ENCODE measurements at regions not wholly inside any gene's neighbourhood (a gene's known extent, or its start where the extent isn't known, plus 50 kb on each side); places are given as distances from the start of the nearest gene placed in this dataset.

DNA sequence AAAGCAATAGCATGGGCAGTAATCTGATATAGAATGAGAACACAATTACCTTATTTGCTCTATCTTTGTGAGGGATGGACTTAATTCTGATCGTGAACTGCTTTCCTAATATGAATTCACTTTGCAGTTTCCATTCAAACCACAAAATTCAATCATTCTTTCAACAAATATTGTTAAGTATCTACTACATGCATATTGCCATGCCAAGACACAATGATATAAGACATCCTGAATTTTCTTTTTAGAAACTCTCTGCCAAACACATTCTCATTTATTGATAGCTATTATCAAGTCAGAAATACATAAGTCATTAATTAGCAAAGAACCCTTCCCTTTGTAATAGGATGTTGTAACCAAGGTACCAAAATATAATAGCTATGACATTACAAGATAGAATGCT is 121.6 kb upstream of the TARS1 start:
- DNase-seq (ENCODE audit: extremely low spot score in 2 of 2) = no peak
- Histone ChIP-seq H3K9me3 (no peaks in the 10 kb centered on the region), H3K4me3 (no peak overlapping the region), H3K4me1 (peaks cover 17% of the 10 kb centered on the region), H3K27ac (no peak overlapping the region), H3K36me3 (no peaks in the 10 kb centered on the region), H3K27me3 (no peaks in the 10 kb centered on the region)
- TF ChIP-seq POLR2A (IDR thresholded peaks at IDR 0.05) = no peak
- TF ChIP-seq, protein P1, sequence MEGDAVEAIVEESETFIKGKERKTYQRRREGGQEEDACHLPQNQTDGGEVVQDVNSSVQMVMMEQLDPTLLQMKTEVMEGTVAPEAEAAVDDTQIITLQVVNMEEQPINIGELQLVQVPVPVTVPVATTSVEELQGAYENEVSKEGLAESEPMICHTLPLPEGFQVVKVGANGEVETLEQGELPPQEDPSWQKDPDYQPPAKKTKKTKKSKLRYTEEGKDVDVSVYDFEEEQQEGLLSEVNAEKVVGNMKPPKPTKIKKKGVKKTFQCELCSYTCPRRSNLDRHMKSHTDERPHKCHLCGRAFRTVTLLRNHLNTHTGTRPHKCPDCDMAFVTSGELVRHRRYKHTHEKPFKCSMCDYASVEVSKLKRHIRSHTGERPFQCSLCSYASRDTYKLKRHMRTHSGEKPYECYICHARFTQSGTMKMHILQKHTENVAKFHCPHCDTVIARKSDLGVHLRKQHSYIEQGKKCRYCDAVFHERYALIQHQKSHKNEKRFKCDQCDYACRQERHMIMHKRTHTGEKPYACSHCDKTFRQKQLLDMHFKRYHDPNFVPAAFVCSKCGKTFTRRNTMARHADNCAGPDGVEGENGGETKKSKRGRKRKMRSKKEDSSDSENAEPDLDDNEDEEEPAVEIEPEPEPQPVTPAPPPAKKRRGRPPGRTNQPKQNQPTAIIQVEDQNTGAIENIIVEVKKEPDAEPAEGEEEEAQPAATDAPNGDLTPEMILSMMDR (IDR thresholded peaks at IDR 0.05) = no peak
- TF ChIP-seq POLR2AphosphoS5 (IDR thresholded peaks at IDR 0.05; ENCODE audit: insufficient read depth in 1 of 2, low read depth in 1 of 2) = no peak
- intact Hi-C loops (cut with DNase I) = no loop called here

DNA sequence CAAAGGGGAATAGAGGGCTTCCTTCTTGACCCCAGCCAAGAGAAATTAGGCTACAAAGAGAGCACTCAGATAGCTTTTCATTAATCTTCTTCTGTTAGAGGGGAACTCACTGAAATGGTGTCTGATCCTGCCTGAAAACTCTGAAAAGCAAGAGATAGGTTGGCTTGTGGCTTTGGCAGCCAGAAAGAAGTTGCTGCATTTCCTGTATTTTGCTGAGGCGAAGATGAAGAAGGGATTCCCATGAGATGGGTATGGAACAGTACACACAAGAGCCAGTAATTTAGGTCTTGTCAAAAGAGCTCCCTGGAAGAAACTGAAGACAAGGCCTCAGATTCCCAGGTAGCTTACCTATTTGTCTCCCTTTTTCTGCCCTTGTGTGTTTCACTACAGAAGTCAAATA is 120.9 kb upstream of the TARS1 start:
- Histone ChIP-seq H3K27ac (peak overlapping the region; percentile 3), H3K4me3 (no peak overlapping the region), H3K27me3 (no peaks in the 10 kb centered on the region), H3K4me1 (peaks cover 17% of the 10 kb centered on the region), H3K36me3 (no peaks in the 10 kb centered on the region), H3K9me3 (no peaks in the 10 kb centered on the region)
- intact Hi-C loops (cut with DNase I) = loop anchor here (5.0 kb wide), 1 partner anchor 42 kb away; no protein-coding TSS in a partner anchor
- TF ChIP-seq, protein P1 (IDR thresholded peaks at IDR 0.05) = no peak
- TF ChIP-seq POLR2AphosphoS5 (IDR thresholded peaks at IDR 0.05; ENCODE audit: insufficient read depth in 1 of 2, low read depth in 1 of 2) (no peak), POLR2A (IDR thresholded peaks at IDR 0.05) (no peak)
- DNase-seq (ENCODE audit: extremely low spot score in 2 of 2) = no peak

DNA sequence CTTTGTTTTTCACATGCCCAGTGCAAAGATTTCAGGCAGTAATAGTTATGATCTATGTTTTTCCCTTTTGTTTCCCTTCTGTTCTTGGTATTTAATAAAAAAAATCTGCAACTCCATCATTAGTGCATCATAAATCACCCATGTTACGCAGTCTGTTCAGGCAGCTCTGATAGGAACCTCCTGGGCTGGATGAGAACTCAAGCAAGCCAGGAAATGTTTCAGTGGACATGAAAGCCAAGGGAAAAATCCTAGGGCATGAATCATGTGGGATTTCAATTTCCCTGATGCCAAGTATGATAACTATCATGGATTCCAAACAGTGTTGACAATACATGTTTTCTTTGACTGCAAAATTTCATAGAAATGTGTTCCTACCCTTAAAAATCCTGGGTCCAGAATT is 119.7 kb upstream of the TARS1 start:
- H3K4me3 ChIP-seq = no peak overlapping the region
- H3K4me1 ChIP-seq = peaks cover 17% of the 10 kb centered on the region
- TF ChIP-seq POLR2A (IDR thresholded peaks at IDR 0.05) (no peak), POLR2AphosphoS5 (IDR thresholded peaks at IDR 0.05; ENCODE audit: insufficient read depth in 1 of 2, low read depth in 1 of 2) (peak; percentile 31 to 80)
- TF ChIP-seq, protein P1 (IDR thresholded peaks at IDR 0.05) = no peak
- no peaks in the 10 kb centered on the region for H3K9me3 ChIP-seq
- peak in 1 of 2 donors; percentile 91 for DNase-seq (ENCODE audit: extremely low spot score in 2 of 2)
- no peaks in the 10 kb centered on the region for H3K27me3 ChIP-seq
- intact Hi-C loops (cut with DNase I) = loop anchor here (5.0 kb wide), 1 partner anchor 41 kb away; no protein-coding TSS in a partner anchor
- H3K36me3 ChIP-seq = no peaks in the 10 kb centered on the region
- peak overlapping the region; percentile 3 for H3K27ac ChIP-seq

DNA sequence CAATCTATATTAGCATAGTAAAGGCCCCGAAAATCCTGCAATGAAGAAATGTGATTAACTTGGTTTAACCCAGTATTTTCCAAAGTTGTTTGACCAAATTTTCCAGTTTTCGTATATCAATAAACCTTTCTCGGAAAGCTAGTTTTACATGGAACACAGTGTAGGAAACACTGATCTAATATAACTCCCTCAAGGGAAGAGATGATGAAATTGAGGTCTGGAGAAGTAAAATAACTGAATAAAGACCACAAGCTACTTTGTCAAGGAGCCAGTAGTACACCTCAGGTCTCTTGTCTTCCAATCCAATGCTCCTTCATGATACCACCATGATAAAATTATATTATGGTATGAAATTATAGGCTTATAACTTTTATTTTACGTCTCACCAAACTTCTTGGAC is 118.1 kb upstream of the TARS1 start:
- intact Hi-C loops (cut with DNase I) = loop anchor here (1.0 to 5.0 kb wide), 2 partner anchors 15 to 40 kb away; no protein-coding TSS in a partner anchor
- Histone ChIP-seq H3K4me3 (peak overlapping the region in 1 of 2 donors; percentile 7), H3K36me3 (no peaks in the 10 kb centered on the region), H3K4me1 (peaks cover 17% of the 10 kb centered on the region), H3K9me3 (no peaks in the 10 kb centered on the region), H3K27ac (no peak overlapping the region), H3K27me3 (no peaks in the 10 kb centered on the region)
- TF ChIP-seq, protein P1 (IDR thresholded peaks at IDR 0.05) = no peak
- no peak for TF ChIP-seq POLR2AphosphoS5 (IDR thresholded peaks at IDR 0.05; ENCODE audit: insufficient read depth in 1 of 2, low read depth in 1 of 2)
- no peak for DNase-seq (ENCODE audit: extremely low spot score in 2 of 2)

DNA sequence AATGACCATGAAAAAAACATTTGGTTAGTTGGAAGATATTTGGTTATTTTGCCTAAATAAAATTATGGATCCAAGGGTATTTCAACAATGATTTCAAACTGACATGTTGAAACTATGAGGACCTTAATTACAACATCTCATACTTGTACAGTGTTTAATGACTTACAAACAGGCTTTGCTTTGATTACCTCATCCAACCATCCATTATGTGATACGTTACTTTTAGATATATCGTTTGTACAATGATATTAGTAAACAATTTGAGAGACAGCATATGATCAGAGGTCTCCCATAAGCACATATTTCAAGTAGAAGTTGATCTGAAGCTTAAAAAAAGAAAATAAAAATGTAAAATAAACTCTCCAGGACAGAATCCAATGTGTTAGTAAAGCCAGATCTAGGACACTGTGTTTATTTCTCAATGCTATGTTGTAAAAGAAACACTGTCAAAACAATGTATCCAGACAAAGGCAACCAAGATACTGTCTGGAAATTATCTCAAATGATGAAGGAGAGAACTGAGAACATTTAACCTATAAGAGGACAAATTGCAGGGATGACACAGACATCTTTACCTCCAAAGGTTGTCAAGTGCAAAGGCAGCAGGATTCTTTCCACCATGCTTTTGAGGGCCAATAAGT is 116.0 kb upstream of the TARS1 start:
- no peak overlapping the region for H3K27ac ChIP-seq
- H3K4me1 ChIP-seq = peaks cover 21% of the 10 kb centered on the region
- TF ChIP-seq POLR2AphosphoS5 (IDR thresholded peaks at IDR 0.05; ENCODE audit: insufficient read depth in 1 of 2, low read depth in 1 of 2) (no peak), POLR2A (IDR thresholded peaks at IDR 0.05) (no peak)
- TF ChIP-seq, protein P1 (IDR thresholded peaks at IDR 0.05) = no peak
- no peaks in the 10 kb centered on the region for H3K36me3 ChIP-seq
- intact Hi-C loops (cut with DNase I) = loop anchor here (5.0 kb wide), 1 partner anchor 38 kb away; no protein-coding TSS in a partner anchor
- no peak for DNase-seq (ENCODE audit: extremely low spot score in 2 of 2)
- H3K9me3 ChIP-seq = no peaks in the 10 kb centered on the region
- H3K27me3 ChIP-seq = no peaks in the 10 kb centered on the region
- H3K4me3 ChIP-seq = no peak overlapping the region

Data from vagina (tissue), 2 donors.